GM12875 (cell line): ENCODE measurements at regions not wholly inside any gene's neighbourhood (a gene's known extent, or its start where the extent isn't known, plus 50 kb on each side); places are given as distances from the start of the nearest gene placed in this dataset.

Source experiments
- H3K4me3 ChIP-seq: one replicate; pipeline ENCODE4 v1.5.1; 2011; ENCODE audit warnings: low read depth, low read length, control low read depth
- TF ChIP-seq, protein P1 (sequence below): IDR thresholded peaks from 2 replicates; pipeline ENCODE4 v1.5.1; 2011; ENCODE audit warnings: low read depth, mild to moderate bottlenecking, control low read depth, inconsistent platforms, low read length, moderate library complexity, borderline replicate concordance; ENCODE audit not compliant: insufficient read depth

DNA sequence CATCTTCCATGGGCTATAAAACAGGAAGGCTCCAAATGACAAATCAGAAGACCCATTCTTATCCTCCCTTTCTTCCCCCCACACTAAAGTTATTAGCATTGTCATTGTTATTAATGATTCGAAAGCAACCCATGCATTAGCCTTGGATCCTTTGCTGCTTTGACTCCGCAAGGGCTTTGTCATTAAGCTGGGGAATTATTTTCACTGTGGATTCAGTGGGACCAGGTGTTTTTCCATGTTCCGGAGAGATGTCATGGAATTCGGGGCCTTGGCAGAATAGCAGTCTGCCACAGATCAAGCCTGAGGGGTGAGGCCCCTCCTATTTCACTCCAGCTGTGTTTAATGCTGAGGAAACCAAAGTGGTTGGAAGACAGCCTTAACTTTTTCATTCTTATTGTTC lies 357.1 kb downstream of the EN1 start:
- TF ChIP-seq, protein P1, sequence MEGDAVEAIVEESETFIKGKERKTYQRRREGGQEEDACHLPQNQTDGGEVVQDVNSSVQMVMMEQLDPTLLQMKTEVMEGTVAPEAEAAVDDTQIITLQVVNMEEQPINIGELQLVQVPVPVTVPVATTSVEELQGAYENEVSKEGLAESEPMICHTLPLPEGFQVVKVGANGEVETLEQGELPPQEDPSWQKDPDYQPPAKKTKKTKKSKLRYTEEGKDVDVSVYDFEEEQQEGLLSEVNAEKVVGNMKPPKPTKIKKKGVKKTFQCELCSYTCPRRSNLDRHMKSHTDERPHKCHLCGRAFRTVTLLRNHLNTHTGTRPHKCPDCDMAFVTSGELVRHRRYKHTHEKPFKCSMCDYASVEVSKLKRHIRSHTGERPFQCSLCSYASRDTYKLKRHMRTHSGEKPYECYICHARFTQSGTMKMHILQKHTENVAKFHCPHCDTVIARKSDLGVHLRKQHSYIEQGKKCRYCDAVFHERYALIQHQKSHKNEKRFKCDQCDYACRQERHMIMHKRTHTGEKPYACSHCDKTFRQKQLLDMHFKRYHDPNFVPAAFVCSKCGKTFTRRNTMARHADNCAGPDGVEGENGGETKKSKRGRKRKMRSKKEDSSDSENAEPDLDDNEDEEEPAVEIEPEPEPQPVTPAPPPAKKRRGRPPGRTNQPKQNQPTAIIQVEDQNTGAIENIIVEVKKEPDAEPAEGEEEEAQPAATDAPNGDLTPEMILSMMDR: no peak
- no peak overlapping the region for H3K4me3 ChIP-seq

DNA sequence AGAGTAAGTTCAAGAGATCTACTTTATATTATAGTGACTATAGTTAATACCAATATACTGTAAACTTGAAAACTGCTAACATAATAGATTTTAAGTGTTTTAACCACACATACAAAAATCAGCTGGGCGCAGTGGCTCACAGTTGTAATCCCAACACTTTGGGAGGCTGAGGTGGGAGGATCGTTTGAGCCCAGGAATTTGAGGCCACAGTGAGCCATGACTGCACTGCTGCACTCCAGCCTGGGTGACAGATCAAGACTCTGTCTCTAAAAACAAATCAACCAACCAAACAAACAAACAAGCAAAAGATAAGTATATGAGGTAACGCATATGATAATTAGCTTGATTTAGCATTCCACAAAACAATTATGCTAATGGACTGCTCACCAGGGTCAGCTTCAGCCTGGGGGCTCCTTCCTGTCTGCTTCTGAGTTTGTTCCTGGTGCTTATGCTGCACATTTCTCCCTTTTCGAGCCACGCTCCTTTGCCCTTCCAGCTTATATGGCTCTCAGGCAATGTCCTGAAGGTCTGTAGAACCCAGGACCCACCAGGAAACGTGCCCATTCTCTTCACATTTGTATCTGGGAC lies 357.6 kb downstream of the EN1 start:
- no peak overlapping the region for H3K4me3 ChIP-seq
- TF ChIP-seq, protein P1: no peak

DNA sequence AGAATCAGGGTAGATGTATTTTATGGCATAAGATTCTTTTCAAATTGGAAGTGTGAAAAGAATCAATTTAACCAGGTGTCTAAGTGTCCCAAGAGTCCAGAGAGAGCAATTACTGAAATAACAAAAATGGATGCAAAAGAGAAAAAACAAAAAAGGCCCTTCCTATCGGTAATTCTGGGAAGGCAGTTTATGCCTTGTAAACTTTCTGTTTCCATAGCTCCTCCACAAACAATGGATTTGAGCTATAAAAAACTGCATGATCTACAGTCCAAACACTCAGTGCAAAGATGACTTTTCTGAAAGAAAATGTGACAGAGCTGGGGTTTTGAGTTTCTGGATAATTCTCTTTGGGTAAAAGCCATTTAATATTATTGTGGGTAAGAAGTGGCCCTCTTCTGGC lies 366.1 kb downstream of the EN1 start:
- TF ChIP-seq, protein P1: no peak
- no peak overlapping the region for H3K4me3 ChIP-seq

DNA sequence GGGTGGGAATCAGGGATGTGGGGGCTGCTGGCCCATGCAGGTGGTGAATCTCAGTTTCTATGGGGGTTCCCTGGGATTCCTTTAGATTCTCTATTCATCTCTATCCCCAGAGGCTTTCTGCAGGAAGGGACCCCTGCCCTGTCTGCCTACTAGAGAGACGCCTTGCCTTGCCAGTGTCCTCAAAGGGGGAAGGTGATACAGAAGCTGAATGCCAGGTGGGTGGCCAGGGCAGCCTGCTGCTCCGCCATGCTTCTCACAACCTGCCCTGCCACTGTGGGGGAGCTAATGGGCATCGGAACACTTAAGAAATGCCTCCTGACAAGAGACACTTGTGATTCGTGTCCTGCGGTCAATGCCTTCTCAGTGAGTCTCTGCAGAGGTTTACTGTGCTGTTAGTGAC lies 368.4 kb downstream of the EN1 start:
- TF ChIP-seq, protein P1: no peak
- H3K4me3 ChIP-seq: no peak overlapping the region

DNA sequence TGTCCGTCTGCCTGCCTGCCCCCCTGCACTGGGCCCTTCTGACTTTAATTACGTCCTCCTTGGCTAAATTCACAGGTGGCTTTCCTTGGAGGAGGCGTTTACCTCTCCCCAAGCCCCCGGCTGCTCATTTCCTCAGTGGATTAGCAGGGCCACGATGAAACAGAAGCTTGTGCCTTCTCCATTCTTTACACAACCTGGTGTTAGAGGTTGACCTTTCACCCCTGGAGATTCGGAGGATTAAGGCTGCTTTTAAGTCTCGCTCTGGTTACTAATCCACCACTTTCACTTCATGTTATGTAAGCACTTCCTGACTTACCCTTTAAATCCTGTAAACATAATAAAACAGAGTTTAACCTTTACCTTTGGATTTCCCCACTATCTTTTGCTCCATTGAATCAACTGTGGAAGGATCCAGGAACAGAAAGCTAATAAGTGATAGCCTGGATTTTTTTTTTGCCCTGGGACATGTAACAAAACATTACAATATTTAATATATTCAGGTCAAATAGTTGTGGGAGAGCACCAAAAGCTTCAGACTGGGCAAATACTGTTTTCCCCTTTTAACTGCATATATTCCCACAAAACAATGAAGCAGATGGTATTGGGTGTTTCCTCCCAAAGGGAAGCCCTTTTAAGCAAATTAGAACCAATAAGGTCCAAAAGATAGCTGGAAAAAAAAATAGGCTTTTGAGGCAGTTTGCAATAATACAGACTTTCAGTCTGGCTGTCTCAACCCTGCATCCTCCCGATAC lies 370.2 kb downstream of the EN1 start:
- TF ChIP-seq, protein P1: no peak

DNA sequence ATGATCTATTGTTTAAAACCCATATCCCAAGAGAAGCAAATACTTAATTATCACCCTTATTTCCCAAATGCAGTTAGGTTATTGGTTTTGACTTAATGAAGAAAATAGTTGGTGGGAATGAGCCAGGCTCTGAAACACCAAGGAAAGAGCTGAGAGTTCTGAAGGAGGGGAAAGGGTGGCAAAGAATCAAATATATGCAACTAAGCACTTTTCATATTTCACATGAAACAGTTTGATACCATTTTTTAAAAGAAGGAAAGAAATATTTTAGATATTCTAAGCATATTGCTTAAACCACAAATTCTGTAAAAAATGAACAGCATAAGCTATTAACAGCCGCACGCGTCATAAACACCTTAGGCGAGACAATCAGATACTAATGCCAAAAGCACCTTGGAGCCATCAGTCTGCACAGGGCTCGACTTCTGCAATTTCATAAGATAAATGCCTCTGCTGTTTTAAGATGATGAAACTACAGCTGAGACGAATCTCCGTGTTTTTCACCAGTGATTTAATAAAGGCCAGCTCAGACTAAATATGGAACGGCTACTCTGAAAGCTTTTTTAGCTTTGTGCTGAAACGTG lies 371.7 kb downstream of the EN1 start:
- H3K4me3 ChIP-seq: no peak overlapping the region
- TF ChIP-seq, protein P1: no peak

More for the DNA sequence above, 370.2 kb downstream of the EN1 start:
- H3K4me3 ChIP-seq: no peak overlapping the region

DNA sequence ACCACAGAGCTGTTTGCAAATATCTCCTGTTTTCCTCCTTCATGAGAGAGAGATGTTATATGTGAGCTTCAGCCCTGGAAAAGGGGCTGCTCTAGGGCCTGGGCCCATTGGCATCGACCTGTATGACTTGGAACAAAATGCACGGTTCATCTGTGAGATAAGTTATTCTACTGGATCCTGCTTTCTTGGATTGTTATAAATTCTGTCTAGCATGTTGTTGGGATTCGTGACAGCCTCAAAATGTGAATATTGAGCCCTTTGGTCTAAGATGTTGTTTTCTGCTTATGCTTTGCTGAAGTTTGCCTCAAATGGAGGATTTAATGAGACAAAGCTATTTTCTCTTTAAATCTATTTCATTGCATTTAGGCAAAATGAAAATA lies 372.9 kb downstream of the EN1 start:
- TF ChIP-seq, protein P1: no peak
- H3K4me3 ChIP-seq: no peak overlapping the region
